Thoracic aorta (tissue), 2 donors: ENCODE measurements at regions not wholly inside any gene's neighbourhood (a gene's known extent, or its start where the extent isn't known, plus 50 kb on each side); places are given as distances from the start of the nearest gene placed in this dataset.

ENCODE experiments used
- ATAC-seq: fragments of 150-250 bp; one replicate; pipeline ENCODE4 v1.8.0; 2017; ENCODE audit warnings: low read depth; ENCODE audit not compliant: insufficient number of reproducible peaks, low FRiP score
- DNase-seq: peaks from one replicate; pipeline ENCODE4 v3.0.0-alpha.2; 2020; ENCODE audit warnings: low spot score
- H3K27ac ChIP-seq, 2 donors: fragments of 200-600 bp; sonication (generic); 1 replicate in 1 of 2; 2 replicates in 1 of 2; pipeline ENCODE4 v1.5.1; 2016; ENCODE audit warnings: mild to moderate bottlenecking in 2 of 2, moderate library complexity in 2 of 2
- H3K27me3 ChIP-seq: fragments of 200-600 bp; sonication (generic); replicated peaks from 2 replicates; pipeline ENCODE4 v1.6.0; 2016; ENCODE audit warnings: mild to moderate bottlenecking; ENCODE audit not compliant: insufficient read depth
- H3K36me3 ChIP-seq: fragments of 200-600 bp; sonication (generic); one replicate; pipeline ENCODE4 v1.5.1; 2016
- H3K4me1 ChIP-seq, 2 donors: fragments of 200-600 bp; sonication (generic); 1 replicate in 1 of 2; 2 replicates in 1 of 2; pipeline versions ENCODE4 v1.5.1 to v1.6.0; 2016; ENCODE audit warnings: low read depth in 2 of 2, mild to moderate bottlenecking in 1 of 2; ENCODE audit not compliant: control insufficient read depth in 1 of 2
- H3K4me3 ChIP-seq: fragments of 200-600 bp; sonication (generic); 2 replicates; pipeline ENCODE4 v1.5.1; 2016; ENCODE audit warnings: mild to moderate bottlenecking
- H3K9me3 ChIP-seq: fragments of 200-600 bp; sonication (generic); 2 replicates; pipeline ENCODE4 v1.5.1; 2016
- TF ChIP-seq, protein P1 (sequence below): fragments of 200-600 bp; sonication (generic); IDR thresholded peaks from one replicate; pipeline ENCODE4 v1.5.1; 2019; ENCODE audit warnings: antibody characterized with exemption

DNA sequence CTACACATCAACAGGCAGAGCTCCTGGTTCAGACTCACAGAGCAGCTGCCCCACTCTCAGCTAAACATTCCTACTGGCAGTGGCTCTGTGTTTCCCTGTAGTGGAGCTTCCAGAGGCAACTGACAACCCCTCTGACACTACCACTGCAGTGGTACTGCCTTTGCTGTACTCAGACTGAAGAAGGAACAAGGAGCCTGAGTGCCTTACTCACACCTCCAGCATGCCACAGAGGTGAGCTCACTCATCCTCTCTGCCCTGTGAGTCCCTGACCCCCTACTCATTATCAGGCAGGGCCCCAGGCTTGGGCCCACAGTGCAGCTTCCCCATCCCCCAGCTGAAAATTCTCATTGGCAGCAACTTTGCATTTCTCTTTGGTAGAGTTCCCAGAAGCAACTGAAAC is 240.5 kb upstream of the POF1B start:
- no peaks in the 10 kb centered on the region for H3K9me3 ChIP-seq
- TF ChIP-seq, protein P1, sequence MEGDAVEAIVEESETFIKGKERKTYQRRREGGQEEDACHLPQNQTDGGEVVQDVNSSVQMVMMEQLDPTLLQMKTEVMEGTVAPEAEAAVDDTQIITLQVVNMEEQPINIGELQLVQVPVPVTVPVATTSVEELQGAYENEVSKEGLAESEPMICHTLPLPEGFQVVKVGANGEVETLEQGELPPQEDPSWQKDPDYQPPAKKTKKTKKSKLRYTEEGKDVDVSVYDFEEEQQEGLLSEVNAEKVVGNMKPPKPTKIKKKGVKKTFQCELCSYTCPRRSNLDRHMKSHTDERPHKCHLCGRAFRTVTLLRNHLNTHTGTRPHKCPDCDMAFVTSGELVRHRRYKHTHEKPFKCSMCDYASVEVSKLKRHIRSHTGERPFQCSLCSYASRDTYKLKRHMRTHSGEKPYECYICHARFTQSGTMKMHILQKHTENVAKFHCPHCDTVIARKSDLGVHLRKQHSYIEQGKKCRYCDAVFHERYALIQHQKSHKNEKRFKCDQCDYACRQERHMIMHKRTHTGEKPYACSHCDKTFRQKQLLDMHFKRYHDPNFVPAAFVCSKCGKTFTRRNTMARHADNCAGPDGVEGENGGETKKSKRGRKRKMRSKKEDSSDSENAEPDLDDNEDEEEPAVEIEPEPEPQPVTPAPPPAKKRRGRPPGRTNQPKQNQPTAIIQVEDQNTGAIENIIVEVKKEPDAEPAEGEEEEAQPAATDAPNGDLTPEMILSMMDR: no peak
- no peaks in the 10 kb centered on the region for H3K36me3 ChIP-seq
- no peaks in the 10 kb centered on the region for H3K4me1 ChIP-seq
- ATAC-seq (no peak), DNase-seq (no peak)
- H3K27me3 ChIP-seq: no peaks in the 10 kb centered on the region
- no peak overlapping the region for H3K4me3 ChIP-seq
- no peak overlapping the region for H3K27ac ChIP-seq

DNA sequence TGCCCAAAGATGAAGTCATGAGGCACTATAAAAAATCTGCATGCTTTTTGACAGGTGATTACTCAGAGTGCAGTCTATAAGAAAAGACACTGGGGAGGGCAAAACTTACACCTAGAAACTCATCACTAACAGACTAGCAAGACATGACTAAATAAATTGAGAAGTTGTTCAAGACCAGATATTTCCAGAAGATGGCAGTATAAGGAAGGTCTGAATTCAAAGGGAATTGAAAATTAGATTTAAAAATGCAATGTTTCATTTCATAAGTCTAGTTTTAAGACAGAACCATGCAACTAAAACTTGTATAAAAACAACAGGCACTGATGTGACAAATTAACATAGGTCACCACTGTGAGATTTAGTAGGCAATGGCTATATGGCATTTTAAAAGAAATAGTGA is 232.5 kb upstream of the POF1B start:
- Histone ChIP-seq H3K27me3 (no peaks in the 10 kb centered on the region), H3K36me3 (no peaks in the 10 kb centered on the region), H3K9me3 (no peaks in the 10 kb centered on the region), H3K4me1 (no peaks in the 10 kb centered on the region), H3K27ac (no peak overlapping the region), H3K4me3 (no peak overlapping the region)
- no peak for DNase-seq
- ATAC-seq: no peak
- TF ChIP-seq, protein P1: no peak

DNA sequence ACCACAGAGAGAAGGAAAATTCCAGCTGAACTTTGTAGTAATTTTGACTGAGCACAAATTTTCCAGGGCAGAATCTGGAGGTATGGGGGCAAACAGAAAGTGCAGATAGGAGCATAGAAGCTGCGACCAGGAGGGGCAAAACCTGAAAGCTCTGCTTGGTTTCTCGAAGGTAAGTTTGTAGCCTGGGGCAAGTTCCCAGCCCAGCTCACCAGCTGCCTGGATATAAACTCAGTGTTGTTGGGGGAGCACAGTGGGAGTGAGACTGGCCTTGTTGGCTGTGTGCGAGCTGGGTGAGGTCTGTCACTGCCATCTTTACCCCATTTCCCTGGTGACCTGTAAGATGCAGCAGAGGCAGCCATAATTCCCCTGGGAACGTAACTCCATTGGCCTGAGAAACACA is 213.5 kb upstream of the POF1B start:
- H3K9me3 ChIP-seq: no peaks in the 10 kb centered on the region
- DNase-seq (no peak), ATAC-seq (no peak)
- TF ChIP-seq, protein P1: no peak
- no peak overlapping the region for H3K27ac ChIP-seq
- H3K4me3 ChIP-seq: no peak overlapping the region
- H3K4me1 ChIP-seq: no peaks in the 10 kb centered on the region
- H3K27me3 ChIP-seq: no peaks in the 10 kb centered on the region
- H3K36me3 ChIP-seq: no peaks in the 10 kb centered on the region

DNA sequence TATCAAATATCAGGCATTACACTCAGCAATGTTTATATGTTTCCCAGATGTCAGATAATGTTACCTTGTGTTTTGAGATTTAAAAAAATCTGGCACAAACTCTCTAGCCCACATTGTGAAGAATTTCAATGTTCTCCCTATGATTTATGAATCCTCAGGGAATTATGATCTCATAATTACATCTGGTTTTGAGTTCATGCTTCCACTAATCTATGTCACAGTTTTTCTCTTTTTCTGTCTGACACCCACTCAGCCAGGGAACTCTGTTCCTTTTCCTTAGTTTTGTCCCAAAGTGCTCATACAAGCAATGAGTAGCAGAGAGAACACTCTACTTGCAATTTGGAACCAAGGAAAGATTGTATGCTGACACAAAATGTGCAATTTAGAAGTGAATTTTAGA is 212.1 kb upstream of the POF1B start:
- Histone ChIP-seq H3K9me3 (no peaks in the 10 kb centered on the region), H3K27ac (no peak overlapping the region), H3K4me1 (no peaks in the 10 kb centered on the region), H3K36me3 (no peaks in the 10 kb centered on the region), H3K27me3 (no peaks in the 10 kb centered on the region), H3K4me3 (no peak overlapping the region)
- TF ChIP-seq, protein P1: no peak
- no peak for ATAC-seq
- DNase-seq: no peak

DNA sequence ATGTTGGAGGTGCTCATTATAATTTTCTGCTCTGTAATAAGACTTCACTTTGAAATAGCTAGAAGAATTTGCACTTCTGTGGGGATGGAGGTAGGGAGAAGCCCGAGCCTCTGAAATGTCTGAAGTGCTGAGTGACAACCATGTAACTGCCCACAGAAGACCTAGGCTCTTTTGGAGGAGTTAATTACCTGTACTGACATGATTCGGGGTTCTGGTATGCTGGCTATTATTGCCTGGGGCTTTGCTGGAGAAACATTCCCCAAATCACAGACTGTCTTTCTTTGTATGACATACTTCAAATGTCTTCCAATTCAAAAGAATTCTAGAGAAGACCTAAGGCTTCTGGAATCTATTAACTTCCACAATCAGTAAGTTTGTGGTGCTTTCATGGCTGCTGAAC is 211.2 kb upstream of the POF1B start:
- Histone ChIP-seq H3K4me3 (no peak overlapping the region), H3K27me3 (no peaks in the 10 kb centered on the region), H3K27ac (no peak overlapping the region), H3K4me1 (no peaks in the 10 kb centered on the region), H3K36me3 (no peaks in the 10 kb centered on the region), H3K9me3 (no peaks in the 10 kb centered on the region)
- ATAC-seq (no peak), DNase-seq (no peak)
- TF ChIP-seq, protein P1: no peak
